ENCODE measurements at regions not wholly inside any gene's neighbourhood (a gene's known extent, or its start where the extent isn't known, plus 50 kb on each side); places are given as distances from the start of the nearest gene placed in this dataset.
"Not testable (repeated sequence)": the region's sequence is repeated elsewhere in the genome, so short reads cannot be mapped to it uniquely, and the experiment has no call there.

GRCh38 chr2:65919550-65920188 lies 487.3 kb upstream of the SPRED2 start:
- ATAC-seq: no peak
- Mint-ChIP-seq H3K36me3 (ENCODE audit: low read depth) (no peaks in the 10 kb centered on the region), H3K4me3 (no peak overlapping the region), H3K27me3 (no peaks in the 10 kb centered on the region), H3K27ac (no peak overlapping the region), H3K4me1 (no peaks in the 10 kb centered on the region)
- no peaks in the 10 kb centered on the region for H3K9me3 ChIP-seq (ENCODE audit: control insufficient read depth, low read length, poor library complexity, severe bottlenecking)
- DNase-seq: no peak

GRCh38 chr2:65918760-65919187 lies 486.4 kb upstream of the SPRED2 start:
- H3K4me3 Mint-ChIP-seq: no peak overlapping the region
- no peaks in the 10 kb centered on the region for H3K4me1 Mint-ChIP-seq
- H3K27ac Mint-ChIP-seq: no peak overlapping the region
- DNase-seq (no peak), ATAC-seq (no peak)
- H3K36me3 Mint-ChIP-seq (ENCODE audit: low read depth): no peaks in the 10 kb centered on the region
- no peaks in the 10 kb centered on the region for H3K9me3 ChIP-seq (ENCODE audit: control insufficient read depth, low read length, poor library complexity, severe bottlenecking)
- no peaks in the 10 kb centered on the region for H3K27me3 Mint-ChIP-seq

- Mint-ChIP-seq H3K36me3 (ENCODE audit: low read depth) (no peaks in the 10 kb centered on the region), H3K4me1 (no peaks in the 10 kb centered on the region), H3K27me3 (no peaks in the 10 kb centered on the region), H3K4me3 (no peak overlapping the region), H3K27ac (no peak overlapping the region)
- ATAC-seq (no peak), DNase-seq (no peak)
- no peaks in the 10 kb centered on the region for H3K9me3 ChIP-seq (ENCODE audit: control insufficient read depth, low read length, poor library complexity, severe bottlenecking)
Observed at GRCh38 chr2:65917986-65918385, 485.6 kb upstream of the SPRED2 start.

GRCh38 chr2:65916785-65917295 lies 484.4 kb upstream of the SPRED2 start:
- no peaks in the 10 kb centered on the region for H3K36me3 Mint-ChIP-seq (ENCODE audit: low read depth)
- H3K27me3 Mint-ChIP-seq: no peaks in the 10 kb centered on the region
- no peaks in the 10 kb centered on the region for H3K9me3 ChIP-seq (ENCODE audit: control insufficient read depth, low read length, poor library complexity, severe bottlenecking)
- no peaks in the 10 kb centered on the region for H3K4me1 Mint-ChIP-seq
- ATAC-seq (no peak), DNase-seq (no peak)
- H3K27ac Mint-ChIP-seq: no peak overlapping the region
- H3K4me3 Mint-ChIP-seq: no peak overlapping the region

- DNase-seq: no peak
- no peak overlapping the region for H3K27ac Mint-ChIP-seq
- no peaks in the 10 kb centered on the region for H3K9me3 ChIP-seq (ENCODE audit: control insufficient read depth, low read length, poor library complexity, severe bottlenecking)
Observed at GRCh38 chr2:65916177-65916576, 483.8 kb upstream of the SPRED2 start.

GRCh38 chr2:65915273-65915672 lies 482.9 kb upstream of the SPRED2 start:
- H3K27ac Mint-ChIP-seq: no peak overlapping the region
- H3K27me3 Mint-ChIP-seq: no peaks in the 10 kb centered on the region
- H3K36me3 Mint-ChIP-seq (ENCODE audit: low read depth): no peaks in the 10 kb centered on the region
- H3K9me3 ChIP-seq (ENCODE audit: control insufficient read depth, low read length, poor library complexity, severe bottlenecking): no peaks in the 10 kb centered on the region
- H3K4me3 Mint-ChIP-seq: no peak overlapping the region
- no peak for DNase-seq
- H3K4me1 Mint-ChIP-seq: no peaks in the 10 kb centered on the region
- no peak for ATAC-seq

More at GRCh38 chr2:65916177-65916576, 483.8 kb upstream of the SPRED2 start:
- H3K4me1 Mint-ChIP-seq: no peaks in the 10 kb centered on the region
- no peak overlapping the region for H3K4me3 Mint-ChIP-seq
- no peaks in the 10 kb centered on the region for H3K27me3 Mint-ChIP-seq
- no peaks in the 10 kb centered on the region for H3K36me3 Mint-ChIP-seq (ENCODE audit: low read depth)
- no peak for ATAC-seq

GRCh38 chr2:65914244-65914786 lies 481.9 kb upstream of the SPRED2 start:
- H3K27me3 Mint-ChIP-seq: no peaks in the 10 kb centered on the region
- H3K27ac Mint-ChIP-seq: no peak overlapping the region
- no peaks in the 10 kb centered on the region for H3K9me3 ChIP-seq (ENCODE audit: control insufficient read depth, low read length, poor library complexity, severe bottlenecking)
- DNase-seq (no peak), ATAC-seq (no peak)
- H3K4me1 Mint-ChIP-seq: no peaks in the 10 kb centered on the region
- H3K36me3 Mint-ChIP-seq (ENCODE audit: low read depth): no peaks in the 10 kb centered on the region
- H3K4me3 Mint-ChIP-seq: no peak overlapping the region

- ATAC-seq (no peak), DNase-seq (no peak)
- H3K27ac Mint-ChIP-seq: no peak overlapping the region
- H3K9me3 ChIP-seq (ENCODE audit: control insufficient read depth, low read length, poor library complexity, severe bottlenecking): no peaks in the 10 kb centered on the region
- H3K27me3 Mint-ChIP-seq: no peaks in the 10 kb centered on the region
- no peak overlapping the region for H3K4me3 Mint-ChIP-seq
- no peaks in the 10 kb centered on the region for H3K36me3 Mint-ChIP-seq (ENCODE audit: low read depth)
- no peaks in the 10 kb centered on the region for H3K4me1 Mint-ChIP-seq
Observed at GRCh38 chr2:65913813-65914212, 481.4 kb upstream of the SPRED2 start.

GRCh38 chr2:65901756-65902155 lies 469.4 kb upstream of the SPRED2 start:
- no peaks in the 10 kb centered on the region for H3K27me3 Mint-ChIP-seq
- H3K36me3 Mint-ChIP-seq (ENCODE audit: low read depth): no peaks in the 10 kb centered on the region
- no peaks in the 10 kb centered on the region for H3K9me3 ChIP-seq (ENCODE audit: control insufficient read depth, low read length, poor library complexity, severe bottlenecking)
- DNase-seq (no peak), ATAC-seq (no peak)
- no peaks in the 10 kb centered on the region for H3K4me1 Mint-ChIP-seq
- no peak overlapping the region for H3K27ac Mint-ChIP-seq
- no peak overlapping the region for H3K4me3 Mint-ChIP-seq

- Mint-ChIP-seq H3K36me3 (ENCODE audit: low read depth) (no peaks in the 10 kb centered on the region), H3K27ac (no peak overlapping the region), H3K4me3 (no peak overlapping the region), H3K4me1 (no peaks in the 10 kb centered on the region), H3K27me3 (no peaks in the 10 kb centered on the region)
- H3K9me3 ChIP-seq (ENCODE audit: control insufficient read depth, low read length, poor library complexity, severe bottlenecking): no peaks in the 10 kb centered on the region
- DNase-seq (no peak), ATAC-seq (no peak)
Observed at GRCh38 chr2:65896446-65896845, 464.0 kb upstream of the SPRED2 start.

GRCh38 chr2:65890131-65890530 lies 457.7 kb upstream of the SPRED2 start:
- not testable (repeated sequence) for H3K4me1 Mint-ChIP-seq; H3K9me3 ChIP-seq (ENCODE audit: control insufficient read depth, low read length, poor library complexity, severe bottlenecking); H3K27me3 Mint-ChIP-seq; H3K4me3 Mint-ChIP-seq; DNase-seq; ATAC-seq; H3K36me3 Mint-ChIP-seq (ENCODE audit: low read depth); H3K27ac Mint-ChIP-seq

GRCh38 chr2:65885266-65885665 lies 452.9 kb upstream of the SPRED2 start:
- H3K9me3 ChIP-seq (ENCODE audit: control insufficient read depth, low read length, poor library complexity, severe bottlenecking): no peaks in the 10 kb centered on the region
- Mint-ChIP-seq H3K4me3 (no peak overlapping the region), H3K4me1 (no peaks in the 10 kb centered on the region), H3K27ac (no peak overlapping the region), H3K27me3 (no peaks in the 10 kb centered on the region), H3K36me3 (ENCODE audit: low read depth) (no peaks in the 10 kb centered on the region)
- ATAC-seq: no peak
- no peak for DNase-seq

GRCh38 chr2:65881592-65881991 lies 449.2 kb upstream of the SPRED2 start:
- no peaks in the 10 kb centered on the region for H3K9me3 ChIP-seq (ENCODE audit: control insufficient read depth, low read length, poor library complexity, severe bottlenecking)
- Mint-ChIP-seq H3K4me1 (no peaks in the 10 kb centered on the region), H3K27ac (no peak overlapping the region), H3K36me3 (ENCODE audit: low read depth) (no peaks in the 10 kb centered on the region), H3K4me3 (no peak overlapping the region), H3K27me3 (no peaks in the 10 kb centered on the region)
- no peak for DNase-seq
- ATAC-seq: no peak

GRCh38 chr2:65880436-65880835 lies 448.0 kb upstream of the SPRED2 start:
- no peaks in the 10 kb centered on the region for H3K27me3 Mint-ChIP-seq
- no peaks in the 10 kb centered on the region for H3K4me1 Mint-ChIP-seq
- H3K36me3 Mint-ChIP-seq (ENCODE audit: low read depth): no peaks in the 10 kb centered on the region
- H3K9me3 ChIP-seq (ENCODE audit: control insufficient read depth, low read length, poor library complexity, severe bottlenecking): no peaks in the 10 kb centered on the region
- H3K27ac Mint-ChIP-seq: no peak overlapping the region
- no peak overlapping the region for H3K4me3 Mint-ChIP-seq
- ATAC-seq (no peak), DNase-seq (no peak)

Data from T-helper 17 cell (primary cell).